GM18909 (cell line): ENCODE measurements at regions not wholly inside any gene's neighbourhood (a gene's known extent, or its start where the extent isn't known, plus 50 kb on each side); places are given as distances from the start of the nearest gene placed in this dataset.

ENCODE experiments used
- ATAC-seq: cut with Tn5 transposase; IDR thresholded peaks from one replicate; pipeline ENCODE4 v1.9.1; 2021; ENCODE audit warnings: mild to moderate bottlenecking; ENCODE audit not compliant: unreplicated experiment, poor library complexity

DNA sequence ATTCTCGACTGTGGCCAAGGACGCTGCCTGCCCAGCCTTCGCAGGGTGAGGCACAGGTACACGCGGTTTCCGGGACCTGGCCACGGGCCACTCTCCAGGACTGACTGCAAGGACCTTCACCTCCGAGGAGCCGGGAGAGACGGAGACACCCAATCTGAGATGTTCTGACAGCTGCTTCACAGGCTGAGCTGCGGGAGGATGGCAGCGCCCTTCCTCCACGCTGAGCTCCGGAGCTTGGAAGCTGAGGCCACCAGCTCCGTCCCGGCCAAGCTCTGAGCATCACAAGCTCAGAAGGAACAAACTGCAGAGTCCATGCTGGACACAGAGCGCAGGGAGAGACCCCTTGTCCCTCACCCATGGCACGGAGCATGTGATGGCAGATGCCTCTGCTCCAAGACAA is 71.1 kb upstream of the CTDP1 start:
- no peak for ATAC-seq

DNA sequence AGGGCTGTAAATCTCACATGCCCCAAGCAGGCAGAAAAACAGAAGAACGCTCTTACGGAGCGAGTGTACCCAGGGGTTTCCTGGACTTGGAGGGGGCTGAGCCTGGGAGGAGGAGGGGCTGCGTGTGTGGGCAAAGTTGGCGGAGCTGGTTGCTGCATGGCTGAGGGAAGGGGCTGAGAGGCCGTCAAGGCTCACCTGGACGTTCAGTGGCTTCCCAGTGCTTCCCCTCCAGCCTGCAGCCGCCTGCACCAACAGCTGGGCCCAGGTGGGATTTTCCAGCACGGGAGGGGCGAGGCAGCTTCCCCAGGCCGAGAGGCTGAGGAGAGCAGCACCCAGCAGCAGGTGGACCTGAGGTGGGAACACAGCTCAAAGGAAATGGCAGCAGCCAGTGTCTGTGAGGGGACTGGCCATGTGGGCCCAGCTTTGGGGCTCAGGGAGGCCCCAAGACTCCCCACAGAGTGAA is 70.6 kb upstream of the CTDP1 start:
- ATAC-seq, result no peak

DNA sequence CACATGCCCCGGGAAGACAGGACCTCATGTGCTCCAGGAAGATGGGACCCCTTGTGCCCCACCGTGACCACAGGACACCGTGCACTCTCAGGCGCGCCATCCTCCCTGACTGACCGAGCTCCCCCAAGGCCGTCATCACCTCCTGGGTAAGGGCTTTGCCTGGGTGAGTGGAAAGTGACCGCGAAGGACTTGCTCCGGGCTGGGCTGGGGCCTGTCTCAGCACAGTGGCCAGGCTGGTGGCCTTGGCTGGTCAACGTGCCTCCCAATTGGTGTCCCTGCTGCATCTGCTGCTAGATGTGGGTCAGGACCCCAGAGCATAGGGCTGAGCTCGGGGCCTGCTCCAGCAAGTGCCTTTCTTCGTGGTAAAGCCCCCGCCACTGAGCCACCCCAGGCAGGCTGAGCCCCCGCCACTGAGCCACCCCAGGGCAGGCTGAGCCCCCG is 69.7 kb upstream of the CTDP1 start:
- ATAC-seq, result no peak

DNA sequence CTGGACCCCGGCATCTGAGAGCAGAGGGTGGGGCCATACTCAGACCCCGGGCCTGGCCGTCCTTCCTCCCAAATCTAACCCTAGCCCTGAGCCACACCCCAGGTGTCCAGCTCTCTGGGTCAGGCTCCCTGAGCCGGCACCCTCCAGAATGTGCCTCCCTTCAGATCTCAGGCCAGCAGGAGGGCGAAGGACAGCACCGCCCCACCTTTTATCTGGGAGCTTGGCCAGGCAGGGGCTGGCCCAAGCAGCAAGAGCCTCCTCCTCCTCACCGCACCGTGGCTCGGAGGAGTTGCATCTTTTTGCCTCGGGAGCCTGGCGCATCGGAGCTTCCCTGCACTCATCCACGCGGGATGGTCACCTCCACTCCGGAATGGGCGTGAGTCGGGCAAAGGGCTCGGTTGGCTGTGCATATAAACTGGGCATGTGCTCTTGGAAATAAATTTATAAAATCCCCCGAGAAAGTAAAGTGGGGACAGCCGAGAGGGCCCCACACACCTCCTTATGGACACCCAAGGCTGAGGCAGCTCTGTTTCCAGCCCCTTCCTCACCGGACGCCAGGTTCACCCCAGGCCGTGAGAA is 69.1 kb upstream of the CTDP1 start:
- no peak for ATAC-seq

DNA sequence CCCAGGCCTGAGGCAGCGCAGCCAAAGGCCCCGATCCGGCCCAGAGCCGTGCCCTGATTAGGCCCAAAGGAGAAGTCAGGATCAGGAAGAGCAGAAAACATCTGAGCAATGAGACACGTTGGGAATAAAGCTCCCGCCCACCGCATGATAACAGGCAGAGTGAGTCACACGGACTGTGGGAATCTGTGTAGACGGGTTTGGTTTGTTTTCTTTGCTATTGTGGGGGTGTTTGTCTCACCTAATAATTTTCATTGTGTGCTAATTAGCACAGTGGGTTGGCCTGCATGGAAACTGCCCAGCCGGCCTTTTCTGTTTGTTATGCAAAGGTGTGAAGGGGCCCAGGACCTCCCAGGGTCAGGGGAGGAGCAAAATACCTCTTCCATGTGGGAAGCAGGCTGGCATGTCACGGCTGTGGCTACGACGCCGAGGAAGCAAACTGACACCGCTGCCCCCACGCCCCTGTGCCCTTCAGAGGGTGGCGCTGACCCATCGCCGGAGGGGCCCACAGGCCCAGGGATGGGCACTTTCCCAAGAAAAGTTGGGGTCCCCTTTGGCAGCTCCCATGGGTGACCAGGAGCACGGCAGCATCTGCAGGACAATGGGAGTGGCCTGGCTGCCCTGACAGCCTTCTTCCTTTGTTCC is 68.4 kb upstream of the CTDP1 start:
- no peak for ATAC-seq

DNA sequence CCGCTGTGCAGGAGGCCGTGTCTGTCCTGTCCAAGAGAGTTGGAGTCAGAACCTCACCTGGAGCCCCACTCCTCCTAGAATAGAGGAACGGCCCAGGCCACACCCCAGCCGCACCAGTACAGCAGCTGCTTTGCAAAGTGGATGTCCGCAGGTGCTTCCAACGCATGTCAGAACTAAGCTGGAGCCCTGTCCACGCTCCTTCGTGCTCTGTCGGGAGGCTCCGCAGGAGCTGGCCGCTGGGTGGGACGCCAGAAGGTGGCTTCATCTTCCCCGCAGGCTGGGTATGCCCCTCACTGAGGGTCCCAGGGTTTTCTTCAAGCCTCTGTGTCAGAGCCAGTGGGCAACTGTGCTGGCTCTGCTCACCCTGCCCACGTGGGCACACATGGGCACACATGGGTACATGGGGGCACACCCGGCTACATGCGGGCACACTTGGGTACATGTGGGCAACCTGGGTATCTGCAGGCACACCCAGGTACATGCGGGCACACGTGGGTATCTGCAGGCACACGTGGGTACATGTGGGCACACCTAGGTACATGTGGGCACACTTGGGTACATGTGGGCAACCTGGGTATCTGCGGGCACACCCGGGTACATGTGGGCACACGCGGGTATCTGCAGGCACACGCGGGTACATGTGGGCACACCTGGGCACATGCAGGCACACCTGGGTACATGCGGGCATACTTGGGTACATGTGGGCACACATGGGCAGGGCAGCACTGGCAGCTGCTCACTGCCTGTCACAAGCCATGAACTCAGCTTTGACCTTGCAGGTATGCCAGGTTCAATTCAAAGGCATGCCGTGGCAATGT is 67.1 kb upstream of the CTDP1 start:
- ATAC-seq, result no peak

DNA sequence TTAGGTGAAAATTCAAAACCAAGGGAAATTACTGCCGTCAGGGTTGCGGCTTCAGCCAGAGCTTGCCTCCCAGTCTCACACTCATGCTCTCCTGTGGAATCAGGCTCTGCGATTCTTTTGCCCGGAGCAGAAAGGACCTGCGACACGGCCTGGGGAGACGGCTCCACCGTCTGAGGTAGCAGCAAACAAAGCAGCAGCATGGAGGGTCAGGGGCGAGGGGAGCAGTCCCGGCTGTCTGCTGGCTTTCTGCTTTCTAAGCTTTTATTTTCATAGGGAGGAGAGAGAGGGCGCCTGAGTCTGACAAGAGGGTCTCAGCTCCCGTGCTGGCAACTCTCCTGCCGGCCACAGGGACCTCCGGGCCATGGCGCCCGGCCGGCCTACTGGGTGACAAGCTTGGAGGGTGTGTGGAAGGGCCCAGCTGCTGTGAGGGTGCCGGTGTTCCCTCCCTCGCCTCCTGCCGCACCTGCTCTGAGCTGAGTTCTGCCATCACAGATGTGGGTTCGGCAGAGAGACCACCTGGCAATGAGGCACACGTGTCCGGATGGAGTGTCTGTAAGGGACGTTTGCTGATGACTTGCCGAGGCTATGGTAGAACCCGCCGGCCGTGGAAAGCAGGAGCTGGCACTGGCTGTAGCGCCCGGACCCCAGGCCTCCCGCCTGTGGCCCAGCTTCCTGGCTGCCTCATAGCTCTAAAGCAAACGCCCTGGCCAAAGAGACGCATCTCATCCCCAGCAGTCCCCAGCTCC is 66.2 kb upstream of the CTDP1 start:
- no peak for ATAC-seq

DNA sequence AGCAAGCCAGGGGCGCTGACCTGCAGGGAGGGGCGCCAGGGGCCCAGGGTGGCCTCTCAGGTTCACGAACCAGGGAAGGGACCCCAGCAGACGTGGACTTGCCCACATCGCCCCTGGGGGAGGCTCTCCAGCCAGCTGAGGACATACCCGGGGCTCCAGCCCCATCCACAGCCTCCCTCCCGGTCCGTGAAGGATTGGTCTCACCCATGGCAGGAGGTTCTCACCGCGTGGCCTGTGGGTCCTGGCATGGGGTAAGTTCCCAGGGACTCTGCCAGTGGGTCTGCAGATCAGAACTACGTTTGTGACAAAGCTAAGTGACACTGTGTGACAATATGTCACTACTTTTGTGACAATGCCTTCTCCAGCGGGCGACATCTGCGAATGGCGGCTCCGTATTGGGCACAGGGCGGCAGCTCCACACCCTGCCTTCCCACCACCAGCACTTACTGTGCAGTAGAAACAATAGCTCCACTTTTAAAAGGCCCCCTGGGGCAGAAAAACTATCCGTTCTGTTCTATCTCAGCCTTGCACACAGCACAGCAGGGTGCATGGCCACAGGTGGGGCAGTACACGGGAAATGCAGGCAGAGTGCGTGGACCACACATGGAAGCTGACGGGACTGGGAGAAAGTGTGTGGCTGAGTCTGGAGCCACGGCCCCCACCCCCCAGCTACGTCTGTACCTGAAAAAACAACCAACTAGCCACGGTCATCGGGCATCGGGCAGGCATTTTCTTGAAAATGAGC is 65.2 kb upstream of the CTDP1 start:
- no peak for ATAC-seq

DNA sequence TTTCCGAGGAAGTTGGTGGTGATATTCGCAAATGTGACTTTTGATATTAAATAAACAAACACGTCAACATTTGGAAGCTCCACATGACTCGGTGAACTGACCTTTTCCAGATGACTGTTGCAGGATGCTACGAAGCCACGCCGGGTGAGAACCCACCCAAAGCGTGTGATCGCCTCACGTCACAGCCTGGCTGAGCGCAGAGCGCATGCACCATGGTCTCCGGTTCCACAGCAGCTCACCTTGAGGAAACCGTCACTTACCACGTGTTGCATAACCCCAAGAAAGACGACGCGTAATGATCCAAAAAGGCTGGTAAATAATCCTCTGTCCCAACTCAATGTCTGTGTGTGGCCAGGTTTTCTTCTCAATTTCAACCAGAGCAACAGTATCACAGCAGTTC is 64.5 kb upstream of the CTDP1 start:
- ATAC-seq, result no peak

DNA sequence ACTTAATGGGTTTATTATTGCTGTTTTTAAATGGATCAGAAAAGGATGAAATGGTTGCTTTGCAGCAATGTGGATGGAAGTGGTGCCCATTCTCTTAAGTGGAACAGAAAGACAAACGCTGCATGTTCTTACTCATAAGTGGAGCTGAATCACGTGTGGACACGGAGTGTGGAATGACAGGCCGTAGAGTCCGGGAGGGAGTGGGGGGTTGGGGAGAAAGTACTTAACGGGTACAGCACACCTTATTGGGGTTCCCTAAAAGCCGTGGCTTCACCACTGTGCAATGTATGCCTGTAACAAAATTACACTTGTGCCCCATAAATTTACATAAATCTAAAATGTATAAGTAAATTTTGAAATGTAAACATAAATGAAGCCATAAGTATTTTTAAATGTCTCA is 64.0 kb upstream of the CTDP1 start:
- ATAC-seq, result no peak

DNA sequence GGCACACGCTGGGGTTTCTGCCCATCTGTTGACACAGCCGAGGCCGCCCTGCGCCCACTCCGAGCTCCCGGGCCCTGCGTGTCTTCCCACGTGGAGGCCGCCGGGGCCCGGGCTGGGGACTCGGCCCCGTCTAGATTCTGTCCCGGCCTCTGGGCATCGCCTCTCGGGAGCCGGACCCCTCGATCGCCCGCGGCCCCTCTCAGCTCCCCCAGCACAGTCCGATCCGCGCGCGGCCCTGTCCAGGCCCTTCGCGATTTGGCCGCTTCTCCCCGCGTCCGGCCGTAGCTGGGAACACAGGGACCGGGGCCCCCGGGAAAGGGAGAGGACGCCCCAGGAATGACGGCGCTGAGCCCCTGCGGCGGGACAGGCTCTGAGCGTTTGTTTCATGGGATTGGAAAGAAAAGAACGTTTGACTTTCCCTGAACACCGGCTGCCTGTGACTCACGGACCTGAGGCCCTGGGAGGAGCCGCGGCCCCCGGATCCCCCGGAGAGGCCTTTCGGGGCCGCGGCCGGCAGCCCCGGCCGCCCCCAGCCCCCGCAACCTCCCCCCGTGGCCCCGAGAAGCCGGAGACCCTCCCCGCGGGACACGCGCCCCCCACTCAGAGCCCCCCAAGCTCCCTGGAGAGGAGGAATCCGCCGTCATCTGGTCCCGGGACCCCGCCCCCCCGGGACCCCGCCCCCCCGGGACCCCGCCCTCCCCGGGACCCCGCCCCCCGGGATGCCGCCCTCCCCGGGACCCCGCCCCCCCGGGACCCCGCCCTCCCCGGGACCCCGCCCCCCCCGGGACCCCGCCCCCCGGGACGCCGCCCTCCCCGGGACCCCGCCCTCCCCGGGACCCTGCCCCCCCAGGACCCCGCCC is 62.7 kb upstream of the CTDP1 start:
- ATAC-seq, result no peak

DNA sequence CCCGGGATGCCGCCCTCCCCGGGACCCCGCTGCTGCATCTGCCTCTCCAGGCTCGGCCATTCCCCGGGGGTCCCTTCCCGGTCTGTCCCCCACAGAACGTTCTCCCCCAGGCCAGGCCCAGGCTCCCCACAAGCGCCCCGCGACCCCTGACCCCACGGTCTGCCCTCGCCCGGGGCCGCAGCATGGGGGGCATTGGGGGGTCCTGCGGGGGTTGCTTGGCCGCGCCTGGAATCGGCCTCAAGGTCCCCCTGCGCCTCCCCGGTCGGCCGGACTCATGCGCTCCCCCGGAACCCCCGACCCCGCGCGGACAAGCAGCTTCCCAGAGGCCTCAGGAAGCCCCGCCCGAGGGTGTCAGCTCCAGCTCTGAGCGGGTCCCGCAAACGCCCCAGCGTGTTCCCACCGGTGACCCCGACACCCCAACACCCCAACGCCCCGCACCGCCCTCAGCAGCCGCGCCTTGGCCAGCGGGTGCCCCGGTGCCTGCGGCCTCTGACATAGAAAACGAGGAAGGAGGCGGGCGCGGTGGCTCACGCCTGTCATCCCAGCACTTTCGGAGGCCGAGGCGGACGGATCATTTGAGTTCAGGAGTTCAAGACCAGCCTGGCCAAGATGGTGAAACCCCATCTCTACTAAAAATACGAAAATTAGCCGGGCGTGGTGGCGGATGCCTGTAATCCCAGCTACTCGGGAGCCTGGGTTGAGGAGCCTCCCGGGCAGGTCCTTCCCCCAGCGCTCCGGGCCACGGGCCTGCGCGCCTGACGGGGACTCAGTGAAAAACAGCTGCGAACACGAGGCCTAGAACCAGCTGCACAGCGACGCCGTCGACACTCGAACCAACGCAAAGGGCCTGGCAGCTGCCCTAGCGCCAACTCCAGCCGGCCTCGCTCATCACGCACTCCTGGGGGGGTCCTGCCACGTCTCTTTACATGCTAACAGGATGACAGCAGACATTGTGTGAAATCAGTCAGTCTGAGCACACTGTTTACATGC is 61.8 kb upstream of the CTDP1 start:
- no peak for ATAC-seq

DNA sequence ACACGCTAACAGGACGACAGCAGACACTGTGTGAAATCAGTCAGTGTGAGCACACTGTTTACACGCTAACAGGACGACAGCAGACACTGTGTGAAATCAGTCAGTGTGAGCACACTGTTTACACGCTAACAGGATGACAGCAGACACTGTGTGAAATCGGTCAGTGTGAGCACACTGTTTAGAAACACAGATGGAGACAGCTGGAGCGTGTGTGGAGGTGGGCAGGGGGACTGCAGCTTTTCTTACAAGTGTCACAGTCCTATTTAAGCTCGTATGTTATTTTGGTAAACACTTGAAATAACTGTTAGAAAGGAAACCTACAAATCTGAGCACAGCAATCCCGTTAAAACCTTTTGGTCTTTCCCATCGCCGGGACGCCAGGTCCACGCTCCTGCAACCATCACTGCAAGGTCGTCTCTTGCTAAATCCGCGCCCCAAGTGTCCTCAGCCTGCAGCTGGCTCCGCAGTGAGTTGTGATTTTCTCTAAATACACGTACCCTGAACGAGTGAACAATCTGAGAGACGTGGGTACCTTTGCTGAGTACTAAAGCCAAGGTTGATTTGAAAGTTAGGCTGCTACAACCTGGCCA is 58.9 kb upstream of the CTDP1 start:
- no peak for ATAC-seq

DNA sequence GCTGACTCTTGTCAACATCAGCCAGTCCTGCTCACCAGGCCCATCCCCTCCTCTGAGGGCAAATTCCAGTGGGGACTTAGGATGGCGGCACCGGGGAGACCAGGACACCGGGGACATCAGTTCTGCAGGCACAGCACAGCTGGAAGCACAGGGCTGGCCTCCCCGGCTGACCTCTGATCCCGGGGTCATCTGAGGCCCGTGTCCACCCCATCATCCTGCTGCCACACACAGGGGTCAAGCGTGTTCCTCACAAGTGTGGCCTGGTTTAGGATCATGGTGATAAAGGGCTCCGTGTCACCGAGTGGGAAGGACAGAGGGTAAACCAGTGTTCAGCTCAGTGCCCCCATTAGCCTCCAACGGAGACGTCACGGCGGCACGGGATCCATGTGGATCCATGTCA is 58.1 kb upstream of the CTDP1 start:
- no peak for ATAC-seq

DNA sequence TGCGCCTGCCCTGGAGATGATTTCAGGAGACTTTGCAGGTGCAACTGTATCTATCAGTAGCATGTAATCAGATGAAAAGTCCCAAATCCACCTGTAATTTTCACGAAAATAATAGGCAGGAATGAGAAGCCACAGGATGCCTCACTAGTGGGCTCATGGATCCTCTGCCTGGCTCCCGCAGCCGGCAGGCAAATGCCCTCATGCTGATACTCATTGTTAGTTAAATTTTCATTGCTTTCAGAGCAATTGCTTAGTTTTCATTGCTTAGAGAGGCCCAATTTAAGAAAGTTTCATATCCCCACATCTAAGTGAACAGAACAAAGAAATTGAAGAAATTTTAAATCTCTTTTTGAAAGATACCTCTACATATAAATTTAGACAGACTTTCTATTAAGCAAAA is 57.6 kb upstream of the CTDP1 start:
- no peak for ATAC-seq

DNA sequence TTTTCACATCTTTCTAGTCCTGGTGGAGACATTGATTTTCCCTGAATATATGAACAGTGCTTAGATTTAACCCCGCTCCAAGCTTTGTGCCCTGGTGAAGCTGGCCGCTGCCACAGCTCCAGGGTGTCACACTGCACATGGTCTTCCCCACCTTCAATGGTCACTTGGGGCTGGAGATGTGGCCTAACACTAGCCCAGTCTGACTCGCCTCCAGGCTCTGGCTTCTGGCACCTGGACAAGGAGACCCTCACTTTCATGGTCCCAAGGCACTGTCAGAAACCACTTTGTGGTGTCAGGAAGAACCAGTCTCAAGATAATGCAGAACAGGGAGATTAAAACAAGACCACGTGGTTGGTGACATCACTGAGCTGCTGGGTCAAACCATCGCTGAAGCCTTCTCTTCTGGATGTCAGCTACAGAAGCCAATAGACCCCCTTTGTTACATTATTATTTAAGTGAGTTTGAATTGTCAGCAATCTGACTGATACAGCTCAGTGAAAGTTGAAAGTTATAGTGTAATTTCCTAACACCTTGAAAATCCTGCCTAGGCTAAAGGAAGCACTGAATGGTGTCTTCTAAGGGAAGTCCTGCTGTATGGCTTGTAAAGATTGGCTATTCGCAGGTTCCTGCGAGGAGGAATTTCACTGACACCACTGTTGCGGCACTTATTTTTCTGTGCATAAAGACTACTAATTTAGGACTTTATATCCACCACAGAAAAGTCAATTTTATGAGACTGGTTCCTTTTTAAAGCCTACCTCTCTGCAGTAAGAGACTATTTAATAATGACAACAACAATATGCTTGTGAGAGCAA is 55.0 kb upstream of the CTDP1 start:
- peak; percentile 44 for ATAC-seq
